GM12865 (cell line): ENCODE measurements at regions not wholly inside any gene's neighbourhood (a gene's known extent, or its start where the extent isn't known, plus 50 kb on each side); places are given as distances from the start of the nearest gene placed in this dataset.

Experiments used
- DNase-seq: peaks from one replicate; pipeline ENCODE4 v3.0.0; 2010; ENCODE audit warnings: low read depth
- H3K4me3 ChIP-seq: 2 replicates; pipeline ENCODE4 v1.5.1; 2011; ENCODE audit warnings: mild to moderate bottlenecking, low read depth, low read length, control low read depth
- CTCF ChIP-seq: IDR thresholded peaks from 2 replicates; pipeline ENCODE4 v1.5.1; 2011; ENCODE audit warnings: low read length, control low read depth, low read depth, inconsistent platforms; ENCODE audit not compliant: insufficient read depth; ENCODE audit errors: missing control alignments

GRCh38 chr2:189960346-189960745, 102.2 kb downstream of the MSTN start:
- DNase-seq: no peak
- no peak overlapping the region for H3K4me3 ChIP-seq
- no peak for TF ChIP-seq CTCF

- DNase-seq: no peak
- no peak for TF ChIP-seq CTCF
- no peak overlapping the region for H3K4me3 ChIP-seq
Measured at GRCh38 chr2:189959450-189959849, 103.1 kb downstream of the MSTN start.

GRCh38 chr2:189954989-189955388, 107.5 kb downstream of the MSTN start:
- DNase-seq: peak; percentile 62
- TF ChIP-seq CTCF: no peak
- no peak overlapping the region for H3K4me3 ChIP-seq

- no peak for TF ChIP-seq CTCF
- peak overlapping the region; percentile 34 for H3K4me3 ChIP-seq
- peak; percentile 84 for DNase-seq
Measured at GRCh38 chr2:189952536-189953109, 109.9 kb downstream of the MSTN start.

GRCh38 chr2:189951791-189952535, 110.6 kb downstream of the MSTN start:
- peak; percentile 62 for DNase-seq
- peak overlapping the region; percentile 34 for H3K4me3 ChIP-seq
- TF ChIP-seq CTCF: no peak

- H3K4me3 ChIP-seq: no peak overlapping the region
- TF ChIP-seq CTCF: no peak
- DNase-seq: no peak
Measured at GRCh38 chr2:189943009-189943408, 119.5 kb downstream of the MSTN start.

- TF ChIP-seq CTCF: no peak
- H3K4me3 ChIP-seq: no peak overlapping the region
- no peak for DNase-seq
Measured at GRCh38 chr2:189940913-189941312, 121.6 kb downstream of the MSTN start.
